Upper lobe of left lung (tissue), 4 donors: ENCODE measurements at regions not wholly inside any gene's neighbourhood (a gene's known extent, or its start where the extent isn't known, plus 50 kb on each side); places are given as distances from the start of the nearest gene placed in this dataset.

Experiments used
- EP300 ChIP-seq, 4 donors: sonication (generic); formaldehyde crosslinking; IDR thresholded peaks; one replicate each; pipeline ENCODE4 v1.5.1; 2017; ENCODE audit warnings: antibody characterized with exemption in 4 of 4, control low read depth in 2 of 4
- POLR2AphosphoS5 ChIP-seq, 2 donors: sonication (generic); formaldehyde crosslinking; IDR thresholded peaks; one replicate each; pipeline ENCODE4 v1.5.1; 2017; ENCODE audit warnings: antibody characterized with exemption in 2 of 2
- TF ChIP-seq, protein P1 (sequence below), 6 experiments: fragments of 450-650 bp in 4 of 6; fragments of 200-600 bp in 2 of 6; sonication (generic) in 2 of 6; IDR thresholded peaks; one replicate each; pipeline ENCODE4 v1.5.1; 2016 to 2019; ENCODE audit warnings: antibody characterized with exemption in 6 of 6

GRCh38 chr6:120451508-120451907 lies 882.8 kb downstream of the TBC1D32 start:
- TF ChIP-seq, protein P1, sequence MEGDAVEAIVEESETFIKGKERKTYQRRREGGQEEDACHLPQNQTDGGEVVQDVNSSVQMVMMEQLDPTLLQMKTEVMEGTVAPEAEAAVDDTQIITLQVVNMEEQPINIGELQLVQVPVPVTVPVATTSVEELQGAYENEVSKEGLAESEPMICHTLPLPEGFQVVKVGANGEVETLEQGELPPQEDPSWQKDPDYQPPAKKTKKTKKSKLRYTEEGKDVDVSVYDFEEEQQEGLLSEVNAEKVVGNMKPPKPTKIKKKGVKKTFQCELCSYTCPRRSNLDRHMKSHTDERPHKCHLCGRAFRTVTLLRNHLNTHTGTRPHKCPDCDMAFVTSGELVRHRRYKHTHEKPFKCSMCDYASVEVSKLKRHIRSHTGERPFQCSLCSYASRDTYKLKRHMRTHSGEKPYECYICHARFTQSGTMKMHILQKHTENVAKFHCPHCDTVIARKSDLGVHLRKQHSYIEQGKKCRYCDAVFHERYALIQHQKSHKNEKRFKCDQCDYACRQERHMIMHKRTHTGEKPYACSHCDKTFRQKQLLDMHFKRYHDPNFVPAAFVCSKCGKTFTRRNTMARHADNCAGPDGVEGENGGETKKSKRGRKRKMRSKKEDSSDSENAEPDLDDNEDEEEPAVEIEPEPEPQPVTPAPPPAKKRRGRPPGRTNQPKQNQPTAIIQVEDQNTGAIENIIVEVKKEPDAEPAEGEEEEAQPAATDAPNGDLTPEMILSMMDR (IDR thresholded peaks at IDR 0.05): no peak
- no peak for TF ChIP-seq EP300 (IDR thresholded peaks at IDR 0.05)
- no peak for TF ChIP-seq POLR2AphosphoS5 (IDR thresholded peaks at IDR 0.05)
